ENCODE measurements at regions not wholly inside any gene's neighbourhood (a gene's known extent, or its start where the extent isn't known, plus 50 kb on each side); places are given as distances from the start of the nearest gene placed in this dataset.

DNA sequence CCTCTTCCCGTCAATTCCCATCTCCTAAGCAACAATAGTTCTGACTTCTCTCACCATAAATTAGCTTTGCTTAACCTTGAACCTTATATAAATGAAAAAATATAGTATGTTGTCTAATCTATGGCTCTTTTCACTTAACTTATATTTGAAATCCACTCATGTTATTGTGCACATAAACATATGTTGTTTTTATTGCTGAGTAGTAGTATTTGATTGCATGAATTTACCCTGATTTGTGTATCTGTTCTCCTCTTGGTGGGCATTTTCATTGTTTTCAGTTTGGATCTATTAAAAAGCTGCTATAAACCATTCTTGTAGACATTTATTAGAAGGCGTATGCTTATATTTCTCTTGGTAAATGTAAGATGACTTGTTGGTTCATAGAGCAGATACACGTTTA lies 874.3 kb upstream of the ZEB2 start:
- TF ChIP-seq CTCF (IDR thresholded peaks at IDR 0.05) (no peak), SIN3A (IDR thresholded peaks at IDR 0.05; ENCODE audit: borderline replicate concordance, insufficient read depth, low read depth, low read length) (no peak), POLR2AphosphoS5 (IDR thresholded peaks at IDR 0.05; ENCODE audit: low read depth, low read length) (no peak)
- TF ChIP-seq, protein P1, sequence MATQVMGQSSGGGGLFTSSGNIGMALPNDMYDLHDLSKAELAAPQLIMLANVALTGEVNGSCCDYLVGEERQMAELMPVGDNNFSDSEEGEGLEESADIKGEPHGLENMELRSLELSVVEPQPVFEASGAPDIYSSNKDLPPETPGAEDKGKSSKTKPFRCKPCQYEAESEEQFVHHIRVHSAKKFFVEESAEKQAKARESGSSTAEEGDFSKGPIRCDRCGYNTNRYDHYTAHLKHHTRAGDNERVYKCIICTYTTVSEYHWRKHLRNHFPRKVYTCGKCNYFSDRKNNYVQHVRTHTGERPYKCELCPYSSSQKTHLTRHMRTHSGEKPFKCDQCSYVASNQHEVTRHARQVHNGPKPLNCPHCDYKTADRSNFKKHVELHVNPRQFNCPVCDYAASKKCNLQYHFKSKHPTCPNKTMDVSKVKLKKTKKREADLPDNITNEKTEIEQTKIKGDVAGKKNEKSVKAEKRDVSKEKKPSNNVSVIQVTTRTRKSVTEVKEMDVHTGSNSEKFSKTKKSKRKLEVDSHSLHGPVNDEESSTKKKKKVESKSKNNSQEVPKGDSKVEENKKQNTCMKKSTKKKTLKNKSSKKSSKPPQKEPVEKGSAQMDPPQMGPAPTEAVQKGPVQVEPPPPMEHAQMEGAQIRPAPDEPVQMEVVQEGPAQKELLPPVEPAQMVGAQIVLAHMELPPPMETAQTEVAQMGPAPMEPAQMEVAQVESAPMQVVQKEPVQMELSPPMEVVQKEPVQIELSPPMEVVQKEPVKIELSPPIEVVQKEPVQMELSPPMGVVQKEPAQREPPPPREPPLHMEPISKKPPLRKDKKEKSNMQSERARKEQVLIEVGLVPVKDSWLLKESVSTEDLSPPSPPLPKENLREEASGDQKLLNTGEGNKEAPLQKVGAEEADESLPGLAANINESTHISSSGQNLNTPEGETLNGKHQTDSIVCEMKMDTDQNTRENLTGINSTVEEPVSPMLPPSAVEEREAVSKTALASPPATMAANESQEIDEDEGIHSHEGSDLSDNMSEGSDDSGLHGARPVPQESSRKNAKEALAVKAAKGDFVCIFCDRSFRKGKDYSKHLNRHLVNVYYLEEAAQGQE (IDR thresholded peaks at IDR 0.05; ENCODE audit: insufficient read depth in 1 of 2, low read depth in 2 of 2, low read length in 1 of 2) = no peak
